Activated T-helper 1 cell treated with anti-CD3 and anti-CD28 coated beads, Interleukin-12 subunit alpha, Interleukin-12 subunit beta, Interleukin-2, Interleukin-4 antibody, amounts not matched to agents 30 ng/mL and 10 ng/mL and 1 ng/mL, durations not matched to agents 14 hours and 24 hours and 36 hours (primary cell): ENCODE measurements at regions not wholly inside any gene's neighbourhood (a gene's known extent, or its start where the extent isn't known, plus 50 kb on each side); places are given as distances from the start of the nearest gene placed in this dataset.

Experiments
- DNase-seq: peaks from one replicate; pipeline ENCODE4 v3.0.0; 2021; ENCODE audit warnings: low spot score
- H3K27ac Mint-ChIP-seq: one replicate; pipeline ENCODE4 v1.8.0; 2021; ENCODE audit warnings: mild to moderate bottlenecking, mixed read lengths
- H3K27me3 Mint-ChIP-seq: one replicate; pipeline ENCODE4 v1.8.0; 2022; ENCODE audit warnings: mild to moderate bottlenecking, moderate library complexity, mixed read lengths; ENCODE audit not compliant: insufficient read depth
- H3K36me3 Mint-ChIP-seq: one replicate; pipeline ENCODE4 v1.8.0; 2021; ENCODE audit warnings: low read depth, mixed read lengths
- H3K4me1 Mint-ChIP-seq: one replicate; pipeline ENCODE4 v1.8.0; 2021; ENCODE audit warnings: low read depth, mixed read lengths
- H3K4me3 Mint-ChIP-seq: one replicate; pipeline ENCODE4 v1.8.0; 2021; ENCODE audit warnings: mild to moderate bottlenecking, moderate library complexity, mixed read lengths
- H3K9me3 Mint-ChIP-seq: one replicate; pipeline ENCODE4 v1.8.0; 2021; ENCODE audit warnings: mixed read lengths
- intact Hi-C: fragments of 100-400 bp; cut with micrococcal nuclease; formaldehyde crosslinking; loops from one replicate; pipeline ENCODE4 v1.15.1; 2024

GRCh38 chr6:14614631-14615030, 497.1 kb downstream of the CD83 start:
- Mint-ChIP-seq H3K27me3 (peaks cover 12% of the 10 kb centered on the region), H3K27ac (no peak overlapping the region), H3K9me3 (peaks cover 11% of the 10 kb centered on the region), H3K4me1 (peaks cover 5% of the 10 kb centered on the region), H3K36me3 (no peaks in the 10 kb centered on the region), H3K4me3 (no peak overlapping the region)
- intact Hi-C loops, result no loop called here
- no peak for DNase-seq

- intact Hi-C loops, result no loop called here
- no peak for DNase-seq
- H3K4me3 Mint-ChIP-seq, result no peak overlapping the region
- peaks cover 10% of the 10 kb centered on the region for H3K27me3 Mint-ChIP-seq
- H3K9me3 Mint-ChIP-seq, result peaks cover 6% of the 10 kb centered on the region
- no peaks in the 10 kb centered on the region for H3K36me3 Mint-ChIP-seq
- H3K27ac Mint-ChIP-seq, result no peak overlapping the region
- H3K4me1 Mint-ChIP-seq, result peaks cover 5% of the 10 kb centered on the region
Observed at GRCh38 chr6:14616656-14617055, 499.1 kb downstream of the CD83 start.

- intact Hi-C loops, result no loop called here
- Mint-ChIP-seq H3K4me3 (no peak overlapping the region), H3K27ac (no peak overlapping the region), H3K36me3 (no peaks in the 10 kb centered on the region), H3K9me3 (peaks cover 6% of the 10 kb centered on the region), H3K4me1 (peaks cover 5% of the 10 kb centered on the region), H3K27me3 (peaks cover 15% of the 10 kb centered on the region)
- DNase-seq, result no peak
Observed at GRCh38 chr6:14618759-14619418, 501.3 kb downstream of the CD83 start.

- intact Hi-C loops, result no loop called here
- no peak overlapping the region for H3K27ac Mint-ChIP-seq
- peaks cover 5% of the 10 kb centered on the region for H3K4me1 Mint-ChIP-seq
- H3K36me3 Mint-ChIP-seq, result no peaks in the 10 kb centered on the region
- peaks cover 15% of the 10 kb centered on the region for H3K27me3 Mint-ChIP-seq
- H3K4me3 Mint-ChIP-seq, result no peak overlapping the region
- peaks cover 6% of the 10 kb centered on the region for H3K9me3 Mint-ChIP-seq
- DNase-seq, result no peak
Observed at GRCh38 chr6:14619419-14619781, 501.8 kb downstream of the CD83 start.

- peaks cover 2% of the 10 kb centered on the region for H3K9me3 Mint-ChIP-seq
- no peak overlapping the region for H3K4me3 Mint-ChIP-seq
- H3K36me3 Mint-ChIP-seq, result no peaks in the 10 kb centered on the region
- no peak overlapping the region for H3K27ac Mint-ChIP-seq
- intact Hi-C loops, result no loop called here
- H3K27me3 Mint-ChIP-seq, result peaks cover 24% of the 10 kb centered on the region
- DNase-seq, result no peak
- H3K4me1 Mint-ChIP-seq, result peaks cover 9% of the 10 kb centered on the region
Observed at GRCh38 chr6:14620522-14620921, 502.9 kb downstream of the CD83 start.

GRCh38 chr6:14621518-14621917, 503.9 kb downstream of the CD83 start:
- DNase-seq, result no peak
- H3K27me3 Mint-ChIP-seq, result peaks cover 24% of the 10 kb centered on the region
- no peaks in the 10 kb centered on the region for H3K36me3 Mint-ChIP-seq
- intact Hi-C loops, result no loop called here
- peaks cover 10% of the 10 kb centered on the region for H3K4me1 Mint-ChIP-seq
- H3K9me3 Mint-ChIP-seq, result no peaks in the 10 kb centered on the region
- no peak overlapping the region for H3K4me3 Mint-ChIP-seq
- no peak overlapping the region for H3K27ac Mint-ChIP-seq

GRCh38 chr6:14622085-14622484, 504.5 kb downstream of the CD83 start:
- DNase-seq, result no peak
- intact Hi-C loops, result no loop called here
- peaks cover 24% of the 10 kb centered on the region for H3K27me3 Mint-ChIP-seq
- no peak overlapping the region for H3K4me3 Mint-ChIP-seq
- no peaks in the 10 kb centered on the region for H3K36me3 Mint-ChIP-seq
- no peaks in the 10 kb centered on the region for H3K9me3 Mint-ChIP-seq
- H3K4me1 Mint-ChIP-seq, result peaks cover 6% of the 10 kb centered on the region
- H3K27ac Mint-ChIP-seq, result no peak overlapping the region

GRCh38 chr6:14622909-14623505, 505.4 kb downstream of the CD83 start:
- Mint-ChIP-seq H3K4me1 (peaks cover 6% of the 10 kb centered on the region), H3K27ac (no peak overlapping the region), H3K27me3 (peaks cover 24% of the 10 kb centered on the region), H3K4me3 (no peak overlapping the region), H3K9me3 (peaks cover under 1% of the 10 kb centered on the region), H3K36me3 (peaks cover 2% of the 10 kb centered on the region)
- intact Hi-C loops, result no loop called here
- no peak for DNase-seq

- no peak overlapping the region for H3K27ac Mint-ChIP-seq
- peaks cover 5% of the 10 kb centered on the region for H3K36me3 Mint-ChIP-seq
- H3K27me3 Mint-ChIP-seq, result peaks cover 36% of the 10 kb centered on the region
Observed at GRCh38 chr6:14625173-14625895, 507.8 kb downstream of the CD83 start.

GRCh38 chr6:14626556-14626955, 509.0 kb downstream of the CD83 start:
- H3K4me1 Mint-ChIP-seq, result peaks cover 6% of the 10 kb centered on the region
- intact Hi-C loops, result no loop called here
- no peak overlapping the region for H3K4me3 Mint-ChIP-seq
- DNase-seq, result no peak
- H3K9me3 Mint-ChIP-seq, result peaks cover 5% of the 10 kb centered on the region
- H3K36me3 Mint-ChIP-seq, result peaks cover 5% of the 10 kb centered on the region
- H3K27ac Mint-ChIP-seq, result no peak overlapping the region
- H3K27me3 Mint-ChIP-seq, result peaks cover 34% of the 10 kb centered on the region

More at GRCh38 chr6:14625173-14625895, 507.8 kb downstream of the CD83 start:
- peaks cover 6% of the 10 kb centered on the region for H3K4me1 Mint-ChIP-seq
- no peak overlapping the region for H3K4me3 Mint-ChIP-seq
- DNase-seq, result no peak
- H3K9me3 Mint-ChIP-seq, result peaks cover 5% of the 10 kb centered on the region
- intact Hi-C loops, result no loop called here

GRCh38 chr6:14630016-14630415, 512.4 kb downstream of the CD83 start:
- peaks cover 25% of the 10 kb centered on the region for H3K27me3 Mint-ChIP-seq
- DNase-seq, result no peak
- H3K4me3 Mint-ChIP-seq, result no peak overlapping the region
- H3K9me3 Mint-ChIP-seq, result peaks cover 5% of the 10 kb centered on the region
- H3K27ac Mint-ChIP-seq, result no peak overlapping the region
- intact Hi-C loops, result loop anchor here (10.0 kb wide), 1 partner anchor 175 kb away; no protein-coding TSS in a partner anchor
- H3K4me1 Mint-ChIP-seq, result peaks cover 25% of the 10 kb centered on the region
- peaks cover 5% of the 10 kb centered on the region for H3K36me3 Mint-ChIP-seq

- intact Hi-C loops, result loop anchor here (10.0 kb wide), 1 partner anchor 179 kb away; no protein-coding TSS in a partner anchor
- H3K4me3 Mint-ChIP-seq, result no peak overlapping the region
- no peak overlapping the region for H3K27ac Mint-ChIP-seq
- peaks cover 25% of the 10 kb centered on the region for H3K27me3 Mint-ChIP-seq
- no peaks in the 10 kb centered on the region for H3K36me3 Mint-ChIP-seq
- DNase-seq, result no peak
- H3K9me3 Mint-ChIP-seq, result no peaks in the 10 kb centered on the region
- H3K4me1 Mint-ChIP-seq, result peaks cover 51% of the 10 kb centered on the region
Observed at GRCh38 chr6:14633479-14633878, 515.9 kb downstream of the CD83 start.

- Mint-ChIP-seq H3K27me3 (peaks cover 21% of the 10 kb centered on the region), H3K4me1 (peaks cover 57% of the 10 kb centered on the region), H3K36me3 (no peaks in the 10 kb centered on the region), H3K4me3 (peak overlapping the region; percentile 71), H3K9me3 (no peaks in the 10 kb centered on the region), H3K27ac (no peak overlapping the region)
- no peak for DNase-seq
- intact Hi-C loops, result loop anchor here (2.0 to 10.0 kb wide), 2 partner anchors 179 to 613 kb away; partner anchors contain the start of gene JARID2
Observed at GRCh38 chr6:14634072-14634471, 516.5 kb downstream of the CD83 start.
